ENCODE measurements at regions not wholly inside any gene's neighbourhood (a gene's known extent, or its start where the extent isn't known, plus 50 kb on each side); places are given as distances from the start of the nearest gene placed in this dataset.

- Histone ChIP-seq H3K9ac (ENCODE audit: control insufficient read depth, insufficient read depth, low read length) (no peak overlapping the region), H3K4me2 (ENCODE audit: control insufficient read depth, insufficient read depth) (no peak overlapping the region), H3K9me3 (replicated peaks; ENCODE audit: control insufficient read depth, insufficient read depth, low read length) (no peaks in the 10 kb centered on the region; the same call in 2 of the 3 replicates), H3K36me3 (ENCODE audit: control insufficient read depth in 2 of 2, insufficient read depth in 2 of 2, low read length in 1 of 2) (no peaks in the 10 kb centered on the region), H2AFZ (ENCODE audit: control insufficient read depth, low read depth, low read length) (no peak overlapping the region), H3K4me1 (ENCODE audit: control insufficient read depth, insufficient read depth, low read length) (peaks cover 9% of the 10 kb centered on the region), H3K79me2 (ENCODE audit: control insufficient read depth, insufficient read depth, low read length) (no peaks in the 10 kb centered on the region), H4K20me1 (ENCODE audit: control insufficient read depth, insufficient read depth) (no peaks in the 10 kb centered on the region), H3K4me3 (no peak overlapping the region), H3K27me3 (replicated peaks in 1 of 2; ENCODE audit: control insufficient read depth in 2 of 2, insufficient read depth in 2 of 2, low read length in 1 of 2) (no peaks in the 10 kb centered on the region), H3K27ac (ENCODE audit: control insufficient read depth, insufficient read depth) (no peak overlapping the region)
- FAIRE-seq (no peak), ATAC-seq (no peak), DNase-seq (ENCODE audit: low read depth, low spot score) (no peak)
- ChIA-PET SMC1A (ENCODE audit: uncharacterized antibody, unreplicated experiment) (interaction anchor here (1.3 to 2.5 kb wide), 2 partner anchors 9 to 83 kb away, joined by 4 to 6 read pairs; no protein-coding TSS in a partner anchor), CTCF (interaction anchor here (1.1 kb wide), 1 partner anchor 51 kb away, joined by 3 read pairs; no protein-coding TSS in a partner anchor), RAD21 (ENCODE audit: unreplicated experiment) (no interaction called here), POLR2A (interaction anchor here (0.5 kb wide), 1 partner anchor 45 kb away, joined by 3 read pairs; no protein-coding TSS in a partner anchor)
- in situ Hi-C loops (cut with MboI) = no loop called here
- intact Hi-C loops (cut with micrococcal nuclease; ENCODE audit: unreplicated experiment) = loop anchor here (10.0 kb wide), 1 partner anchor 941 kb away; the partner anchor contains the start of genes MKKS and SLX4IP
- TF ChIP-seq SMAD5 (IDR thresholded peaks at IDR 0.05; ENCODE audit: low read depth) (no peak), PAX8 (IDR thresholded peaks at IDR 0.05) (no peak), IKZF2 (IDR thresholded peaks at IDR 0.05) (no peak), ATF7 (IDR thresholded peaks at IDR 0.05; ENCODE audit: low read depth) (no peak), SUZ12 (IDR thresholded peaks at IDR 0.05; ENCODE audit: unreplicated experiment) (no peak), ELK1 (IDR thresholded peaks at IDR 0.05; ENCODE audit: low read depth, low read length) (no peak), CEBPZ (IDR thresholded peaks at IDR 0.05; ENCODE audit: low read depth, low read length) (no peak), ZBTB33 (IDR thresholded peaks at IDR 0.05) (no peak), WRNIP1 (IDR thresholded peaks at IDR 0.05; ENCODE audit: borderline replicate concordance, low read depth, low read length) (no peak)
- WGBS (ENCODE audit: insufficient coverage, insufficient replicate concordance, low lambda C conversion rate, missing lambda C conversion rate) = 40% methylated on average over 2 of the region's 2 CpGs
- BruUV-seq (replicated peaks) = no TSS peak
Observed at GRCh38 chr20:11375966-11376365, 541.7 kb upstream of the BTBD3 start.

All from GM12878 (cell line).